Ecto neural progenitor cell (in vitro differentiated cells): ENCODE measurements at regions not wholly inside any gene's neighbourhood (a gene's known extent, or its start where the extent isn't known, plus 50 kb on each side); places are given as distances from the start of the nearest gene placed in this dataset.

Experiments
- DNase-seq: peaks from one replicate; pipeline ENCODE4 v3.0.0-alpha.2; 2018; ENCODE audit warnings: low spot score

GRCh38 chr2:107222466-107222865 is 336.5 kb upstream of the ST6GAL2 start:
- DNase-seq: no peak

- no peak for DNase-seq
These were observed 349.7 kb upstream of the ST6GAL2 start for GRCh38 chr2:107235491-107236254.

- no peak for DNase-seq
These were observed 356.8 kb upstream of the ST6GAL2 start for GRCh38 chr2:107242811-107243210.

GRCh38 chr2:107248932-107249331 is 363.0 kb upstream of the ST6GAL2 start:
- DNase-seq: no peak

GRCh38 chr2:107255744-107256143 is 369.8 kb upstream of the ST6GAL2 start:
- no peak for DNase-seq

- no peak for DNase-seq
These were observed 372.8 kb upstream of the ST6GAL2 start for GRCh38 chr2:107258531-107259407.

GRCh38 chr2:107259408-107260195 is 373.6 kb upstream of the ST6GAL2 start:
- DNase-seq: no peak

- no peak for DNase-seq
These were observed 377.7 kb upstream of the ST6GAL2 start for GRCh38 chr2:107263628-107264027.

GRCh38 chr2:107264184-107264583 is 378.2 kb upstream of the ST6GAL2 start:
- no peak for DNase-seq

GRCh38 chr2:107266555-107266954 is 380.6 kb upstream of the ST6GAL2 start:
- DNase-seq: no peak

GRCh38 chr2:107267086-107267485 is 381.1 kb upstream of the ST6GAL2 start:
- DNase-seq: no peak

GRCh38 chr2:107276034-107276433 is 390.1 kb upstream of the ST6GAL2 start:
- no peak for DNase-seq

- no peak for DNase-seq
These were observed 392.7 kb upstream of the ST6GAL2 start for GRCh38 chr2:107278672-107279071.

GRCh38 chr2:107281637-107282036 is 395.7 kb upstream of the ST6GAL2 start:
- DNase-seq: no peak

- DNase-seq: no peak
These were observed 396.2 kb upstream of the ST6GAL2 start for GRCh38 chr2:107282135-107282534.

- no peak for DNase-seq
These were observed 399.8 kb upstream of the ST6GAL2 start for GRCh38 chr2:107285621-107286299.

GRCh38 chr2:107290041-107290440 is 404.1 kb upstream of the ST6GAL2 start:
- no peak for DNase-seq

- no peak for DNase-seq
These were observed 418.0 kb upstream of the ST6GAL2 start for GRCh38 chr2:107303964-107304363.

GRCh38 chr2:107305966-107306365 is 420.0 kb upstream of the ST6GAL2 start:
- DNase-seq: no peak

GRCh38 chr2:107306881-107307280 is 420.9 kb upstream of the ST6GAL2 start:
- DNase-seq: no peak

GRCh38 chr2:107308835-107309234 is 422.9 kb upstream of the ST6GAL2 start:
- no peak for DNase-seq

- no peak for DNase-seq
These were observed 426.3 kb upstream of the ST6GAL2 start for GRCh38 chr2:107312240-107312639.
